ENCODE measurements at regions not wholly inside any gene's neighbourhood (a gene's known extent, or its start where the extent isn't known, plus 50 kb on each side); places are given as distances from the start of the nearest gene placed in this dataset.

DNA sequence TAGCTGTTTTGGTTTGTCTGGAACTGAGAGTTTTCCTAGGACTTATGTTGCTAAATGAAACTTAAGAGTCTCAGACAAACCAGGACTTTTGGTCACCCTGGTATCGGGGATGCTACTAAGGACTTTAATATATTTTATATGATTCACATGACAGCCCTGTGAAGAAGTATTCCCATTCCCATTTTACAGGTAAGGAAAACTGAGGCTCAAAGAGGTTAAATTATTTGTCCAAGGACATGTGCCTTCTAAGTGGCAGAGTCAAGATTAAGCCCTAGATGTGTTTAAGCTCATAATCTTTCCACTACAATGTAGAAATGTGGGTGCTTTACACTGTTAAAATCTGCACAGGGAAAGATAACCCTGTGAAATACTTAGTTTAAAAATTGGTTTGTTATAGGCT, 77.7 kb upstream of the ATP5MC3 start:
- ChIA-PET POLR2A (no interaction called here), CTCF (interaction anchor here (1.3 kb wide), 1 partner anchor 8 kb away, joined by 12 read pairs; no protein-coding TSS in a partner anchor), RAD21 (ENCODE audit: low non-redundant PET in 1 of 2, low total read pairs in 2 of 2, uncharacterized antibody in 2 of 2, unreplicated experiment in 2 of 2) (no interaction called here)
- intact Hi-C loops (cut with micrococcal nuclease), result no loop called here
- Histone ChIP-seq H3K27ac (ENCODE audit: low read depth, low read length) (no peak overlapping the region), H3K9ac (ENCODE audit: low read length) (no peak overlapping the region), H3K9me2 (ENCODE audit: insufficient read depth) (no peaks in the 10 kb centered on the region), H3K27me3 (ENCODE audit: insufficient read depth, low read length) (no peaks in the 10 kb centered on the region), H3K4me1 (ENCODE audit: control insufficient read depth in 1 of 2, insufficient read depth in 2 of 2, low read length in 2 of 2) (no peaks in the 10 kb centered on the region), H3K36me3 (ENCODE audit: control insufficient read depth in 1 of 2, insufficient read depth in 2 of 2, low read length in 2 of 2) (no peaks in the 10 kb centered on the region), H3K79me2 (ENCODE audit: insufficient read depth, low read length) (no peaks in the 10 kb centered on the region), H3K4me3 (replicated peaks in 1 of 2; ENCODE audit: low read depth in 1 of 2, low read length in 2 of 2) (no peak overlapping the region), H2AFZ (ENCODE audit: low read depth, low read length, poor library complexity, severe bottlenecking) (no peak overlapping the region), H4K20me1 (ENCODE audit: insufficient read depth) (no peaks in the 10 kb centered on the region), H3K4me2 (ENCODE audit: low read length) (no peak overlapping the region), H3K9me3 (ENCODE audit: control insufficient read depth in 1 of 2, insufficient read depth in 1 of 2, low read depth in 1 of 2, low read length in 2 of 2) (no peaks in the 10 kb centered on the region)
- no TSS peak for BruUV-seq (replicated peaks)
- DNase-seq (ENCODE audit: low read depth, low spot score), result no peak
- TF ChIP-seq POLR2A (IDR thresholded peaks at IDR 0.05; ENCODE audit: borderline replicate concordance, extremely low read depth, insufficient read depth, insufficient read length) (no peak), FOSL1 (IDR thresholded peaks at IDR 0.05; ENCODE audit: low read depth) (no peak), YY1 (IDR thresholded peaks at IDR 0.05; ENCODE audit: extremely low read depth, insufficient replicate concordance, low read depth, low read length) (no peak), ZFX (IDR thresholded peaks at IDR 0.05) (no peak), RAD21 (IDR thresholded peaks at IDR 0.05; ENCODE audit: low read depth) (no peak), TCF7L2 (IDR thresholded peaks at IDR 0.05; ENCODE audit: borderline replicate concordance, extremely low read depth, insufficient read depth, insufficient read length) (no peak), ELF1 (IDR thresholded peaks at IDR 0.05; ENCODE audit: borderline replicate concordance, low read depth) (no peak), CEBPB (IDR thresholded peaks at IDR 0.05; ENCODE audit: low read depth) (no peak), CBX3 (IDR thresholded peaks at IDR 0.05; ENCODE audit: low read depth) (no peak), SRF (IDR thresholded peaks at IDR 0.05; ENCODE audit: low read depth) (no peak), ZNF274 (IDR thresholded peaks at IDR 0.05; ENCODE audit: low read depth, low read length) (no peak), EGR1 (IDR thresholded peaks at IDR 0.05; ENCODE audit: low read depth) (no peak), SIN3A (IDR thresholded peaks at IDR 0.05; ENCODE audit: low read depth) (no peak)
- TF ChIP-seq, protein P1, sequence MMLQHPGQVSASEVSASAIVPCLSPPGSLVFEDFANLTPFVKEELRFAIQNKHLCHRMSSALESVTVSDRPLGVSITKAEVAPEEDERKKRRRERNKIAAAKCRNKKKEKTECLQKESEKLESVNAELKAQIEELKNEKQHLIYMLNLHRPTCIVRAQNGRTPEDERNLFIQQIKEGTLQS (IDR thresholded peaks at IDR 0.05), result no peak
- TF ChIP-seq, protein P2, sequence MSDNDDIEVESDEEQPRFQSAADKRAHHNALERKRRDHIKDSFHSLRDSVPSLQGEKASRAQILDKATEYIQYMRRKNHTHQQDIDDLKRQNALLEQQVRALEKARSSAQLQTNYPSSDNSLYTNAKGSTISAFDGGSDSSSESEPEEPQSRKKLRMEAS (IDR thresholded peaks at IDR 0.05), result no peak
- ATAC-seq, result no peak
